ENCODE measurements at regions not wholly inside any gene's neighbourhood (a gene's known extent, or its start where the extent isn't known, plus 50 kb on each side); places are given as distances from the start of the nearest gene placed in this dataset.
"Not testable (repeated sequence)": the region's sequence is repeated elsewhere in the genome, so short reads cannot be mapped to it uniquely, and the experiment has no call there.

DNA sequence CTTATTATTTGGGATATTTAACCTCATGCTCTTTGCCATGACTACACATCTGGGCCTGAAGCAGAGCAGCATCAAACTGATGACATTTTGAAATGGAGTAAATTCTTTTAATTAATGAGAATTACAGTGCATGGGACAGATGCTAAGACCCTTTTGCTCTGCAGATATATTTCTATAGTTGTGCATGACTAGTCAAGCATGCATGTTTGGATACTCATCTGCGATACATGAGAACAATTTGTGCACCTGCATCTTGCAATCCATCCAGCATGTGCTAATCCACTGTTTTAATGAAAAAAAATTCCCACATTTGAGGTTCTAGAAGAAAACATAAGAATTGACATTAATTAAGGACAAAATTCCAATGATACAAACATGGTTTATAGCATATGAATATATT, 1047.6 kb upstream of the ACO1 start:
- no peak for DNase-seq

DNA sequence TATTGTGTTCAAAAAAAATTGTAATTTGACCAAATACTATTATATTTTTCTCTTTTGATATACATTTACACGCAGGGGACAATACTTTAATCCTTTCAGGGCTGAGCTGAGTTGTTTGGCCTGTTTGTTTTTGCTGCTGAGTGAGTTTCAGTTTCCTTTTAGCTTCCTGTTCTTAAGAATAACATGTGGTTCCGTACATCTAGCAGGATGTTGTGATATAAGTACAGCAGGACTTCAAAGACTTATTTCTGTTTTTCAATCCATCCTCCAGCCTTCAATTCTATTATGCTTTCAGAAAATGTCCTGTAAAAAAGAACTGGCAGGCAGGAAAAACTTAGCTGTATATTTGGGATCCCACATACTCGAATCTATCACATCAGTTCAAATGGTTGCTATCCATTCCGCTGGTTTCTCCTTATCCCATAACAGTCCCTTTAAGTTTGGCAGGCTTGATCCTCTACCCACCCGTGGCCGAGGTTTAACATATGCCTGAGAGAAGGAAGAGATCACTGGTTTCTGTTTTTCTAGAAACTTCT, 1037.3 kb upstream of the ACO1 start:
- DNase-seq, result no peak

DNA sequence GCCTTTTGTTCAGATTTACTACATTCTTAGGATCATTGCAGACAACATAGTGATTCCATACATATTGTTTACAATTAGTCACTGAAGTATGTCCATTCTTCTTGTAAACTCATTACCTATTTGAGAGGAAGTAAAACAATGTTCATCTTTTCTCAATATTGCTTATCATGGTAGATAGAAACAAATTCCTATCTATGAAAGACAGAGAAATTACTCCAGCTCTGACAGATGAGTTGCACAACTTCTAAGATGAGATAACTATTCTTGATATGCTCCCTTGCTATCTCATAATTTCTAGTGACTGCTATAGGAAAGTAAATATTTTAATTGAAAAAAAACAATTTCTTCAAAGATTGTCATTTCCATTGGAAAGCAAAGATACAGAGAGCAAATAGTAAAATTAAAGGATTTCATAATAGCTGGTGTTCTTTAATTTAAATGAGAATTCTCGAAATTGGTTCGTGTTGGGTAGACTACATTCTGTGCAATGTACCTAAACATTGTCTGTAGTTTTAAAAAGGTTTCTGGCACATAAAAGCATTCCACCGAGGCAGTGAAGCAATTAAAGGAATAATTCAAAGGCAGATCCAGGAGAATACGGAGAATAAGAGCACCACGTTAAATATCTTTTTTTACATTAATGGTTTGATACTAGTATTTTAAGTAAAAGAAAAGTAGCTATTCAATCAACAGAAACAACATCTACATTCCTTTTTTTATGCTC, 1029.1 kb upstream of the ACO1 start:
- DNase-seq, result no peak

DNA sequence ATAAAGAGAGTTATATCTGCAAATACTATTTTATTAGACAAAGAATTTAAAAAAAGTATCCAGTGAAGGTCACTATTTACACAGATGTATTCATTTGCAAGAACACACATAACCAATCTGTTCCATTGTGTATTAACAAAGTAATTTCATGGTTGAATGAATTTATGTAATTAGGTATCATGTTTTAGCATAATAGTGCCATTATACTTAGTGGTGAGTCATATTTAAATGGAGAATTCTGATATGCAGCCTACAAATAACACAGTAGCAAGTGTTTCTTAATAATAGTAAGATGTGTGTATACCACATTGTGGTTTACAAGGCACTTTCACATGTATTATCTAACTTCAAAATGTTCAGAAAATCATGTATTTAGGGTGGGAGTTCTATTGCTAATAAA, 1028.5 kb upstream of the ACO1 start:
- no peak for DNase-seq

DNA sequence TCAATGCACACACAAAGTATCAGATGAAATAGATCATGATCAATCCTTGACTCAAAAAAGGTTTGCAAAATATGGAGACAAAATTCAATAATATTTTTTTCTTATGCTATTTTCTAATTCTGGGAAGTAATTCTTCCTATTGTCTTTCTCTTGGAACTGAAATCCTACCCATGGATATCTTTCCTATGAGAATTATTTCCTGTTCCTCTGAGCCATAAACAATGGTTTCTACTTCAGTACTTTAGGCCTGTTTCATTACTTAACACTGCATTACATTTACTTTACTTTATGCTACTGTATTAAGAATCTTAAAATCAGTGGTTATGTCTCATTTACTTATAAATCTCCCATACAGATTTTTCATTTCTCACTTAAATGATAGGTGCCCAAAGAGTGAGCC, 1025.4 kb upstream of the ACO1 start:
- no peak for DNase-seq

DNA sequence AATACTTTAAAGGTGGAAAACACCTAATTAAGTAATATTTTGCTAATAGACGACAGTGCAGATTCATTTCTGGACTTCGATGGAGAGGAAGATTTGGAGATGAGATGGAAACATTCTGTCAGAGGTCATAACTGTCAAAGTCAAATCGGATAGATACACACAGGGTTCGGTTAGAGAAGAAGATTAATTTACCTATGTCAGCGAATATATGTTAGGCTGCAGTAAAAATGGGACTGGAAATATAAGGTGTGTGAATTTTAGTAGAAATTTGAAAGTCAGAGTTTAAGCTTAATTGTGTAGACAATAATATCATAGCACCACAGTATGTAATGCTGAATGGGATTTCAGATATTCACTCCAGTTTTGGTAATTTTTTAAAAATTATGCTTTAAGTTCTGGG, 1020.3 kb upstream of the ACO1 start:
- DNase-seq, result no peak

DNA sequence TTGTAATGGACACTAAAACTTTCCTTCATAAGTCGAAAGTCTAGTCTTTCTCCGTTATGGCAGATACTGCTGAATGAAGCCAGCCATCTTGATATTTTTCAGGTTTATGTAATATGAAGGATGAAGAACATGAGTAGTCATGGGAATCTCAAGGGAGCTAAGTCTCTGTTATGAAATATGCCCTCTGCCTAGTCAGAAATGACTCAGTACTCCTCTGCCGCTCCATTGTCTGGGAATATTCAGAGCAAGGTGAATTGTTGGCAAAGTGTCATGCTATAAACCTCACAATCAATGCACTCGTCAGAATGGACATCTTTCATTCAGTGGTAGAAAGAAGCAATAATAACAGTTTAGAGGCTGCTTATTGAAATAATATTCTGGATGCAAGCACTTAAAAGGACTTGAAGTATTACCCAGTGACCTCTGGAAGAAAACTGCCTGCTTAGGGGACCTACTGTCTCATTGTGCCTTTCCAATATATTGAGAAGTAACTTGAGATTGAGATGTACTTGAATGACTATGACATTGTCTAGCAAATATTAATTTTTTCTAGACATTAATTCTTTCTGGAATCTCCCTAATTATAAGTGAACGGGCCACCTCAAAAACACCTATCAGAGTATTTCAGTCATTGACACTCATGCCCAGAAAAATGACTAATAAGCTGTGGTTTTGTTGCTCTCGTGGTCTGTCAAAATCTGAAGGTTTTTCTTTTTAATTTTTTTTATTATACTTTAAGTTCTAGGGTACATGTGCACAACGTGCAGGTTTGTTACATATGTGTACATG, 1011.5 kb upstream of the ACO1 start:
- no peak for DNase-seq

DNA sequence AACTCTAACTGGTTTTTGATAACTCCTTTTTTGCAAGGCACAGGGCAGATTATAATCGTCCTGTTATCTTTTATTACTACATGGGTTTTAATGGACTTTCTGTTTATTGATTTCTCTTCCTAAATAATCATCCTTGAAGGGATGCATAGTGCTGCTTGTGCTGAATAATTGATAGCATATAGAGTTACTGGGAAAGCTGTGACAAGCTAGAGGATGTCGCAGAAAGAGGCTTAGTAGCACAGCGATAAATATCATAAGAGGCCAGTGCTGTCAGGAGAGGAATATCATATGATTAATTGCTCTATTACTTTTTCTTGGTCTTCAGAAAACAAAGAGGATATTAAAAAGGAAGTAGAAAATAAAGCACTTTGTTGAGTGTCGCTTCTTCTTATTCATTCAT, 1007.1 kb upstream of the ACO1 start:
- DNase-seq, result no peak

DNA sequence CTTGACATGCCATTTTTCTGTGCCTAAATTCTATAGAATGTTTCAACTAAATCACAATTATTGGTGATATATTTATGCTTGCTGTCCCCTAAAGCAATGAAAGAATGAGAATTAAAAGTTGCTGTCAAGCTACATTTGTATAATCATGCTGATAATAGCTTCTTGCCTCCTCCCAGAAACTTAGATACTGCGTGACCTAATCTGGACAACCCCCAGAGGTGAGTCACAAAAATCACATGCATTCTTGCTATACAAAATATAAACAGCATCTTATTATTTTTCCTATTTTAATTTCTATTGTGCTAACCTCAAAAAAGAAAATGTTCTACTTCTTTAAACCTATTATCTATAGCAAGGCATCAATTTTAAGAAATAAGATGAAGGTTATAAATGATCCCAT, 995.8 kb upstream of the ACO1 start:
- DNase-seq, result no peak

DNA sequence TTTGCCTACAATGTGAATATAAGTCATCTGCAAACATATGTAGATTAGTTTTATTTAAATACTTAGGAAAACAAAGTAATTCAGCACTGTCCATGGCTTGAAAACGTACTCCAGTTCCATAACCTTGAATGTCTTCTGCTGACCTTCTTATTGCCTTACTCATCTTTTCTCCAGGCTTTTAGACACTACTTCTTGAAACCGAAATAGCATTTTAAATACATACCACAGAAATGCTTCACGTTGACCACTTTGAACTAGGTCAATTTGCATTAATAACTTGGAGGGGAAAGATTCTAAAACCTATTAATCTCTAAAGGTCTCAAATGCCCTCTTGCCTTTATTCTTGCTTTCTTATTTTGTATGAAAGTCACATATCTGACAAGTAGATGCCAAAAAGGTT, 995.4 kb upstream of the ACO1 start:
- DNase-seq, result no peak

DNA sequence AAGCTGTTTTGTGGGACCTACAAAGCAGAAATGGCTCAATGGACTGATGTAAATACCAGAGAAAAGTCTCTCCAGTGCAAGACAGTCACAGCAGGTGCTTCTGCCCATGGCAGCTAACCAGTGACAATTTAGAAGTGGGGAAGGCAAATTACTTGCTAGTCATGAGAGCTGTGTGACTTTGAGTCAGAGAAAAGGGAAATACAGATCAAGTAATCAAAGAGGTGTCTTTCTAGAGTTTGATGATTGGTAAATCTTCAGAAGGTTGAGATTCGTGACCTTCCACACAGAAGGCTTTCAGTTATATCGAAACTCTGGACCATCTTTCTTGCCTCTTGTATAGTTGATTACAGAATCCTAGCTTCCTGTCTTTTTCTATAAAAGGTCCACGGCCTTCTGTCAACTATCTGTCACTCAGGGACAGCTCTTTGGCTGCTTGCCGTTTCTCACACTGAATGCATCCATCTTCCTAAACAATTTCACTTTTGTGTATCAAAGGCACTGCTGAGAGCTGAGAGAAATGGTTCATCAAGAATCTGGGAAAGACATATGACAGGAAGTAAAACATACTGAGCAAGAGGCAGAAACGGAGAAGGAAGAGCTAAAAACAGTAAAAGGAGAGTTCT, 993.9 kb upstream of the ACO1 start:
- no peak for DNase-seq

DNA sequence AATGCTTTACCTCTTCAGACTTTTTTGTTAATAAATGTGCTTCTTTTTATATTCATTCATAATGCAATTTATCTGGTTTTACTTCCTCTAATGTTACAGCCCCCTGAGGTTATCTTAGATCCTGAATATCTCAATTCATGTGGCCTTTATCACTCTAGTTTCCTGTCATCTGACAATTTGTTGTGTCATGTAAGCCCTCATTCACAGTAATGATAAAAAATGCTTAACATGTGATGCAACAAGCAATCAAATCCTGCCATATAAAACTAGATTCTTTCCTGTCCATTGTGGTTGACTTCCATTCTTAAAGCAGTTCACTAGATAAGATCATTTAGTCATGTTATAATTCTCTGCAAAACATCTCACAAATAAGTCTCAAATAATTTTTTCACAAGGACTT, 991.2 kb upstream of the ACO1 start:
- DNase-seq, result no peak

DNA sequence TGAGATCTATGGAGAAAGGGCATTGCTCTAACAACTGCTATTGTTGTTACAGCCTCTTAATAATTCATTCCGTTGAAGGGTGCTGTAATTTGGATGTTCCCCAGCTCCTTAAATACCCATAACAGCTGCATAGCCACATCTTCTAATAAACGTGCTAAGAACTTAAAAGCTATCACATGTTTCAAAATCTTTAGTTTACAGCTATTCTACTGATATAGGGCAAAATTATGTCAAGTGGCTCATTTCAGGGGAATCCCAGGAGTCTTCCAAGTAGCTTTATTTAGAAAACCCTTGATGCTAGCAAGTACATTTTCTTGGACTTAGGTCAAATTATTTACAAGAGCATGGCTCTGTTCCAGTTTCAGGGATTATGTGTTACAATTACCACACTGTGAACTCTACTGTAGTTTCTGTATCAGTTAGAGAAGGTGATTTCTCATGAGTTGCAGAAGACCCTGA, 990.4 kb upstream of the ACO1 start:
- DNase-seq, result no peak

DNA sequence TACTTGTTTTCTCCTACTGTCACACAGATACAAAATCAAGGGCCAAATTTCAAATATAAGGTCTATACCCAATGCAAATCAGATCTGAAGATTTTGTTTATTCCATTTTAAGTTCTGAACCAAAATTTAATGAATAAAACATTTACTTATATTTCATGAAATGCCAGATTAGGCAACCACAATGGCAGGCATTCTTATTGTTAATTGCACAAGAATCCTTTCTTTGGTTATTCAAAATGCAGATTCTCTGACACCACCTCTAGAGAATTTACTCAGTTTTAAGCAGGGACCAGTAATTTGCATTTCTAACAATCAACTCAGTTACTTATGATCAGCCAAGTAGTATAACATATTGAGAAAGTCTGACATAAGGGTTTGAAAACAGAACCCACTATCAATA, 972.4 kb upstream of the ACO1 start:
- DNase-seq, result no peak

DNA sequence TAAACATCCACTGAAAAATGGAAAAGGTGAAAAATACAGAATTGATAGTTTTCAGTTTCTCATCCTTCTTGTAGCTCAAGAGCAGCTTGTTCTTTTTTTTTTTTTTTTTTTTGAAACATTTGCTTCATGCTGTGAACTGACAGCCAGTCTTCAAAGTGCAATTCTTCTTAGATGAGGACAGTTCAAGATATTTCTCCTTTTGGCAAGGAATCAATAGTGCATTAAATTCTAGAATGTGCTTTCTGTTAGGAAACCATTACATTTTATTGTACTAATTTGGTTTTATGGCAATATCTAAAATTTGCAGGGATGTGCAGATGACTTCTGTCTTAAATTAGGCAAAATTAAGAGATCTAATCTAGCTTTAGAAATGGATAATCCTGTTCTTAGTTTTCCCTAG, 969.3 kb upstream of the ACO1 start:
- no peak for DNase-seq

DNA sequence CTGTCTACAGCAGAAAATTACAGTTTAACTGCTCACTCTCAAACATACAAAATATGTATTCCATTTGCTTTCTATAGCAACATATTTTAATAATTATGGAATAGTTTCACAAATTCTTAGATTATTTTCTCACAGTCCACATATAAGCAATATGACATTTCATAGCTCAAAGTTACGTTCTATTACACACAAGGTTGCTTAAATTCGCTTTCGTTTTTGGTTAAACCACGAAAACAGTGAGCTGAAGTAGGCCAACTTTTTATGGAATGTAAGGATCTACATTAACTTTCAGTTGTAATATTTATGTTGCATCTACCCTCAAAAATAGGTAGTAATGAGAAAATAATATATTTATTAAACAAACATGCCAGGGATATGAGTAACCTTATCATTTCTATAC, 966.0 kb upstream of the ACO1 start:
- no peak for DNase-seq

DNA sequence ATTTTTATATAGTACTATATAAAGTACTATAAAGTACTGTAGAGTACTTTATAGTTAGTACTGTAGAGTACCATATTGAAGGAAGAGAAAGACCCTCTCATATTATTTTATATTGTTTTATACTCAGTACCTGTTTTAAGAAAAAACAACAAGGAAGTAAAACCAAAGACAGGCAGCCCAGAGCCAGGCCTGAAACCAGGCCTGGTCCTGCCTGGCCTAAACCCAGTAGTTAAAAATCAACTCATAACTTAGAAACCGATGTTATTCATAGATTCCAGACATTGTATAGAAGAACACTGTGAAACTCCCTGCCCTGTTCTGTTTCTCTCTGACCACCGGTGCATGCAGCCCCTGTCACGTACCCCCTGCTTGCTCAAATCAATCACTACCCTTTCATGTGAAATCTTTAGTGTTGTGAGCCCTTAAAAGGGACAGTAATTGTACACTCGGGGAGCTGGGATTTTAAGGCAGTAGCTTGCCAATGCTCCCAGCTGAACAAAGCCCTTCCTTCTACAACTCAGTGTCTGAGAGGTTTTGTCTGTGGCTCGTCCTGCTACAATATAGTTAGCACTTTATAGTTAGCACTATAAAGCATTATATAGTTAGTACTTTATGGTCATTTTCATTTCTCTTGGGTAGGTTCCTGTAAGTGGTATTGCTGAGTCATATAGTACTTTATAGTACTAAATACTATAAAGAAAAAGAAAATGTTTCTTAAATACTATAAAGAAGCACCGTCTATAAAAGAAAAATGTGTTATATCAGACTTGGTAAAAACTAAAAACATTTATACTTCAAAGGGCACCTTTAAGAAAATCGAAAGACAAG, 940.6 kb upstream of the ACO1 start:
- not testable (repeated sequence) for DNase-seq

DNA sequence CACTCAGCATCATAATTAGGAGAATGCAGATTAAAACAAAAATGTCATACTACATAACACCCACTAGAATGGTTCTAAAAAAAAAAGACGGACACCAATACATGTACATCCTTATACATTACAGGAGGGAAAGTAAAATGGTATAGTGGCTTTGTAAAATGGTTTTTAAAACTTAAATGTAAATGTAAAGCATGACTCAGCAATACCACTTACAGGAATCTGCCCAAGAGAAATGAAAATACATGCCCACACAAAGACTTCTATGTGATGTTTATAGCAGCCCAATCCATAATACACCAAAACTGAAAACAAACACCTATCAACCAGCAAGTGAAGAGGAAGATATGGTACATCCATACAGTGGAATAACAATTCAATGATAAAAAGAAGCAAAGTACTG, 939.1 kb upstream of the ACO1 start:
- no peak for DNase-seq

DNA sequence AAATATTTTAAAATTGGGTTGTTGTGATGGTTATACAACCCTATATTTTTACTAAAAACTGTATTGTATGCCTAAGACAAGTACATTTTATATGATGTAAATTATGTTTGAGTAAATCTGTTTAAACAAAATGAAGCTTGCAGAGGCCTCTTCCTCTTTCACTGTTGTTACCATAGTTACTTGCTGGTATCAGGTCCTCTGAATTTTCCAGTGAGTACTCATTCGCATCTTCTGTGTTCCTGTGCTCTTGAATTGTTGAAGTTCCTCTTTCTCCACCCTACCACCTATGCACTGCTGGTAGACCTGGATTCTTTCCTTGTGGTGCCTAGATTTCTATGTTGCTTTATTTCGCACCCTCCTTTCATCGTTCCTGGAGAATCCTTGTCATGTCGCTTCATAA, 938.5 kb upstream of the ACO1 start:
- no peak for DNase-seq

DNA sequence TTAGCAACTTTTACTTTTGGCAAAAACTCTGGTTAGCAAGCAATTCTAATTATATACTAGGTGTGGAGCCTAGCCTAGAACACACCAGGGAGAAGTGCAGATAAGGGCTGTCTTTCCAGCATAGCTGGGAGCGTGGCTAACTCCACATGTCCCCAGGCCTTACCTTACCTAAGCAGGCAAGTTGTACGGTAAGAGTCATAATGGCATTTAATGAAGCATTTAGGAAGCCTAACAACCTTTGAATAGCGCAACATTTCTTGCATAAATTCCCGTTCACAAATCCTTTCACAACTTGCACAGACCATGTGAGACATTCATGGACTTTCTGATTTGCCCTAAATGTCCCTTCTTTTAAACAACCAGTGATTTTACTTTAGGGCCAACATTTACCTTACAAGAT, 917.4 kb upstream of the ACO1 start:
- no peak for DNase-seq

DNA sequence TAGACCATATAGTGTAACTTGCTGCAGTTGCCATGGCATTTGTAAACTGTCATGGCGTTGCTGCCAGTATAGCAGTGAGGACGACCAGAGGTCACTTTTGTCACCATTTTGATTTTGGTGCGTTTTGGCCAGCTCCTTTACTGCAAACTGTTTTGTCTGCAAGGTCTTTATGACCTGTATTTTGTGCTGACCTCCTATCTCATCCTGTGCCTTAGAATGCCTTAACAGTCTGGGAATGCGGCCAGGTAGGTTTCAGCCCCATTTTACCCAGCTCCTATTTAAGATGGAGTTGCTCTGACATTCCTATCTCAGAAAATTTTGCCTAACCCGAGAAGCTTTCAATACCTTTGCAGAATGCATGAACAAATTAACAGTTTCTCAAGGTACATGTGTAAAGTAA, 914.4 kb upstream of the ACO1 start:
- no peak for DNase-seq

DNA sequence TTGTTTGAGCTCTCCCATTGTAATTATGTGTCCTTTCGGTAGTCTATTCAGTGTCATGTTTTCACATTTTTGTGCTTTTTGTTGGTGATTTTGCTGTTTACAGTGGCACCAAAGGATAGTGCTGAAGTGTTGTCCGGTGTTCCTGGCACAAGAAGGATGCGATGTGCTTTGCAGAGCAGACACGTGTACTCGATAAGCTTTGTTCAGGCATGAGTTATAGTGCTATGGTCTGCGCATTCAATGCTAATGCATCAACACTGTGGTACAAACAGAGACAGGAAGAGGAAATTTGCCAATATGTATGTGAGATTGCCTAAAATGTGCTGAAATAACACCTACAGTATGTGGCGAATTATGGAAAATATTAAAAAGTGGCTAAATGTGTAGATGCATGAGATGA, 913.4 kb upstream of the ACO1 start:
- DNase-seq, result no peak

DNA sequence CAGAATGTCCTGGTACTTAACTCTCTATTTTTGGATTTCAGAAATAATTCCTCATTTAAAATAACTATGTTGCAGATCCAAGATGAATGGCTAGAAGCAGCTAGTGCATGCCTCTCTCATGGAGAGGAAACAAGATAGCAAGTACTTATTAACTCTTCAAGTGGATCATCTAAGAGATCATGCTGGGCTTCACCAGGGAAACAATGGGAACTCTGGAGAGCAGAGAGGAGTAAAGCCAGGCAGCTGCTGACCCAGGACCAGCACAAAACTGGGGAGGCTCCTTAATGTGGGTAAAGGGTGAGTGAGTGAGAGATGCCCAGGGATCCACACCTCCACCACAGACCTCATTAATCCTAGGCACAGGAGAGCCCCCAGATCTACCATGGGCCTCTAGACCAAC, 897.8 kb upstream of the ACO1 start:
- no peak for DNase-seq
